Activated gamma-delta T cell treated with Interleukin-2 at 50 U/mL for 16 hours (primary cell): ENCODE measurements at regions not wholly inside any gene's neighbourhood (a gene's known extent, or its start where the extent isn't known, plus 50 kb on each side); places are given as distances from the start of the nearest gene placed in this dataset.

Experiments used
- DNase-seq: peaks from one replicate; pipeline ENCODE4 v3.0.0-alpha.2; 2020

DNA sequence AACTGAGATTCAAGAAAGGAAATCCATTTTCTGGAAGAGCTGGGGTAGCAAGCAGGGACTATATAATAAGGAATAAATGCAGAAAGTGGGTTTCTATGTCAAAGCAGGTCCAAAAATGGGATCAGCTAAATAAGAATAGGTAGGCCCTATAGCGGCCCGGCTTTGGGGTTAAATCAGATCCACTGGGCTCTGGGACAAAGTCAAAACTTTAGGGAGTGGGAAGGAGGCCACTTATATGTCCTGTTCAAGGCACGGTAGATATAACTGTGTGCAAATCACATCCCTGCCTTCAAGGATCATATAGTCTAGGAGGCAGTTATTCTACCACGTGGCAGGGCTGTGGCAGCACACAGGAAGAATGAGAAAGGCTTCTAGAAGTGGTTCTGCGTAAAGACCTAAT lies 191.4 kb upstream of the CDYL start:
- no peak for DNase-seq

DNA sequence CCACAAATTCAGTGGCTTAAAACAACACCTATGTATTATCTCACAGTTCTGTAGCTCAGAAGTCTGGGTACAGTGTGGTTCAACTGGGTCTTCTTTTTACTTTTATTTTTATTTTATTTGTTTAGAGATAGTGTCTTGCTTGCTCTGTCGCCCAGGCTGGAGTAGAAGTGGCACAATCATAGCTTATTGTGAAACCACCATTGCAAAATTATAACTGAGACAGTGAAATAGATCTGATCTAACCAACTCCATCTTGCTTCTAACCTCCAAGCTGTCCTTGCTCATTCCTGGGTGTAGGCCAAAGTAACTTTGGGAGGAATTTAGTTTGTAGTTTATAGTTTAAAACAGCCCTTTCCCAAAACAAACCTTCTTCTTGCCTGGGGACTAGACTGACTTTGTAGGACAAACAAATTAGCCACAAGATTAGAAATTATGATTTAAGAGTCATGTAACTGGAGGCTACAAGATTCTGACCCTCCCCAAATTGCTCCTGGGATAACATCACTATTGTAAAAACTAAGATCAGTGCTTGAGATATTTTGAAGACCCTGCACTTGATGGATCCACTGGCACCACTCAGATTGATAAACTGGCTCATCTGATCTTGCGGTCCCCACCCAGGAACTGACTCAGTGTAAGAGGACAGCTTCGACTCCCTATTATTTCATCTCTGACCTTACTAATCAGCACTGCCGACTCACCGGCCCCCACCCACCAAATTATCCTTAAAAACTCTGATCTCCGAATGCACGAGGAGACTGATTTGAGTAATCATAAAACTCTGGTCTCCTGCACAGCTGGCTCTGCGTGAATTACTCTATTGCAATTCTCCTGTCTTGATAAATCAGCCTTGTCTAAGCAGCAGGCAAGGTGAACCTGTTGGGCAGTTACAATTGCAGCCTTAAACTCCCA lies 193.4 kb upstream of the CDYL start:
- DNase-seq = no peak

DNA sequence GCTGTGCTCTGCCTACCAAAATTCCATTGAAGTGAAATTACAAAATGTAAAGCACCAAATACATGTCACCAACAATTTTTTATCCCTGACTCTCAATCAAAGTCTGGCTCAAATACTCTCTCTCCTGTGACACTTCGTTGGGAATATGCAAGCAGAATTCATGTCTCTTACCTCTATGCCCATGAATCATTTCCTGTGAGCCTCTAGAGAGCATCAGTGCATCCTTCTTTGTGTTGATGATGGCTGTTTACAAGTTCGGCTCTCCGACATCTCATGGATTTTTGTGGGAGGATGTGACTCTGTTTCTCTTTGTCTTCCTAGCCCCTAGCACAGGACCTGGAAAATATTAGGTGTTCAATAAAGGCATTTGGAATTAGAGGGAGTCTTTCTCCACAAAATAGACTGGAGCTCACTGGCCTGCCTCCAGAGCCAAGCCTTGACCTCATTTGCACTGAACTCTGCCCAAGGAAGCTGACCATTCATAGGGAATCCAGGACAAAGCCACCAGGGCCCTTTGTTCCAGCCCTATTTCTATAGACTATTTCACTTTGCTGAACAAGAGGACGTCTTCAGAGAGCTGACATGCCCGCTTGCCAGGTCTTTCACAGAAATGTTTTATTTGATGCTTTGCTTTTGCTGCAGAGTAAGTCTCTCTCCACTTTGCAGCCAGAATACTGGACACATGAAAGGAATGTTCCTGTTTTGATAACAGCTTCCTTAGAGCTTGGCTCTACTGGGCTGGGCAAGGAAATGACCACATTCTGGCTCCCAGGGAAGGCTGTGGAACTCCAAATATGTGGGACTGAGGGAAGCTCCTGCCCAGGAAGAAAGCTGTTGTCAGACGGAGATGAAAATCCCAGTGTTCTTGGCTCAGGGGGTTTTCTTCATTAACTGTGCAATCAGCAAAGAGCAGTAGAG lies 194.5 kb upstream of the CDYL start:
- DNase-seq = no peak

DNA sequence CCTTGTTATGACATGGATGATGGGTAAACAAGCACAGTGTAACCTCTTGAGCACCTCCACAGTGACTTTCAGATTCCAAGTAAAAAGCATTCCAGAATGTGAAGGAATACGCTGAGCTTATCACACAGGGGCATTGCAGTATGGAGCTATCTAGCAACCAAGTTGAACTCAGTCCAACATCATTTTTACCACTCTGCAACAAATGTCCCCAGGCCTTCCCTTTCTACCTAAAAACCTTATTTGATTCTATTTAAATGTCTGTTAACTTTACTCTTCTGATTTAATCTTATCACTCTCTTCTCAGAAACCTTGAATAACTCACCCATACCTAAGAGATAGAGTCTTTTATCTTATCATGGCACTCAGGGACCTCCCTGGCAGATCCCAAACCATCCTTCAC lies 195.8 kb upstream of the CDYL start:
- DNase-seq = no peak

DNA sequence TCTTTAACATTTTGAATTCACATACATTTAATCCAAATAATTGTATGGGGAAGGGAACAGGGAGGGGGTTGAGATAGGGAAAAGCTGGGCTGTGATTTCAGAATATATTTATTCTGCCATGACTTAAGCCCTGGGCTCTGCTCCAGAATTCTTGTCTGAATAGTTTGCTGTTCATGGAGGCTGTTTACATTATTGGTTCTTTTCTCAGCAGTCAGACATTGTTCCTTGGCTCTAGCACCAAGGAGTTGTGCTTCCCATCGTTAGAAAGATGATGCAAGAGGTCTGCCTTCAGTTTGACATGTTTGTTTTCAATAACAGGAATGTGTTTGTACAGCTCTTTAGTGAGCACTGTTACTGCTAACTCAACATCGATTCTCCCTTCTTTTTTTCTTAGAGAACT lies 198.8 kb upstream of the CDYL start:
- no peak for DNase-seq

DNA sequence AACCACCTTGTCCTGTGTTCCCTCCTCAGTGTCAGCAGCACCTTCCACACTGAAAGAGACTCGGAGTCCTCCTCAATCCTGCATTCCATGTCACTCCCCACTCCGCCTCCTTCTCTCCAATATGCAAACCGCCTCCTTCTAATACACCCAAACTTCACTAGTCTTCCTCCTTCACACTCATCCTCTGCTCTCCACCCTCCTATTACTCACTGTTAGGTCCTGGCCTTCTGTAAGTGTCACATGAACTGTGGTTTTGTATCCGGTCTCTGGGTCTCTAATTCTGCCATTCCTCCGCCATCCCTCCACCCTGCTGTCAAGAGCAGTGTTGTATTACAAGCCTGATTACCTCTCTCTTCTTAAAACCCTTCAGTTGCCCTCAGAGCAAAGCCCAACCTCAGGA lies 200.5 kb upstream of the CDYL start:
- DNase-seq = no peak

DNA sequence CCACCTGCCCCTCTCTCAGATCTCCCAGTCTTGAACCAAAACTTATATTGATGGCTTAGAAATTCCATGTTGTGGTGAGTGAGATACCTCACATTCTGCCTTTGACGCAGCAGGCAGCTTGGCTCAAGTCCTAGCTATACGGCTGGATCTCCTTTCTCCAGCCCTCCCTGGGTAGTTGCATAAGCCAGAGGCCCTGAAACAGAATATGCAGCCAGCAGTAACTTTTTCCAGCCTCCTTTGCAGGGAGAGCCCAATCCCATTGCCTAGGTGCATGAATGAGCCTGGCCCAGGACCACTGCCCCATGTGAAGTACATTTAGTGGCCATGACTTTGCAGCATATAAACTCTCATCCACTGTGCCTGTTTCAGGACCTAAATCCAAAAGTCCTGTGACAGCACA lies 202.2 kb upstream of the CDYL start:
- no peak for DNase-seq

DNA sequence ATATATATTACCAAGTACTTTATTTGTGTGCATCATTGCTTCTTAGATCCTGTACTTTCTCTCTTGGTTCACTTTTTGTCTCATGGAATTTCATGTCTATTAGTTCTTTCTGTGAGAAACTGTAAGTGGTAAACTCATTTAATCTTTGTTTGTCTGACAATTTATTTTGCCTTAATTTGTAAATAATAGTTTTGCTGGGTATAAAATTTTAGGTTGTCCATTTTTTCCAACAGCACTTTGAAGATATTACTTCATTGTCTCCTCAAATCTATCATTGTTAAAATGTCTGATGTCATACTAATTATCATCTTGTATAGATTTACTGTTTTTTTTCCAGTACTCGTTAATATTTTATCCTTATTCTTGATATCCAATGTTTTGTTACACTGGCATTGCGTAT lies 205.2 kb upstream of the CDYL start:
- no peak for DNase-seq

DNA sequence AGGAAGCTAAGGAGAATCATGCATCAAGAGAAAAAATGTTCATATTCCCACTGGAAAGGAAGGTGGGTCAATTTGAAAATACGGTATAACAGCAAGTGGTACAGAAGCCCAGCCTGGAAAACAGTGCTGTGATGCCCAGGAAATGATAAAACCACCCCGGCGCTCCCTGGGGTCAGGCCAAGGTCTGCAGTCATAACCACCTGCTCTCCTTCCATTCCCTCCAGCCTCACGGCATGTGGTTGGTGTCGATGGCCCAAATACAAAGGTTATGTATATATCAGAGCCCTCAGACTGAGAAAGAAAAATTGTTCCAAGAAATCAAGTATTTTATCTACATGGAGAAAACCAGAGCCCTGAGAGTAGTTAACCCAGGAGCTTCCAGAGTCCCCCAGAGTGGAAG lies 208.1 kb upstream of the CDYL start:
- DNase-seq = no peak

DNA sequence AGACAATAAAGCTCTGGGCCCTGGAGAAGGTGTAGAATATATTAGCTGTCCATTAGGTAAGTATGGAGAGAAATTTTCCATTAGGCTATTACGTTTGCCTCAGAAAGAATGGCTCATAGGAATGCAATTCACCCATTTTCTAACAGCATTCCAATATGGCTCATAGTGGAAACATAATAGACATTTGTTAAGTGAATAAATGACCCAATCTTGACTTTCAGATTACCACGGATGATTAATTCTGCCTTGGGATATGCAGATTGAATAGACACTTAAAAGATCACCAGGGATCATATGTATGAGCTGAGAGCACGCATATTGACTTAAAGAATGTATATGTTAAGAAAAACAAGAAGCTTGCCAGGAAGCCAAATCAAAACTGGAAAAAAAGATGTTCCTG lies 209.1 kb upstream of the CDYL start:
- no peak for DNase-seq

DNA sequence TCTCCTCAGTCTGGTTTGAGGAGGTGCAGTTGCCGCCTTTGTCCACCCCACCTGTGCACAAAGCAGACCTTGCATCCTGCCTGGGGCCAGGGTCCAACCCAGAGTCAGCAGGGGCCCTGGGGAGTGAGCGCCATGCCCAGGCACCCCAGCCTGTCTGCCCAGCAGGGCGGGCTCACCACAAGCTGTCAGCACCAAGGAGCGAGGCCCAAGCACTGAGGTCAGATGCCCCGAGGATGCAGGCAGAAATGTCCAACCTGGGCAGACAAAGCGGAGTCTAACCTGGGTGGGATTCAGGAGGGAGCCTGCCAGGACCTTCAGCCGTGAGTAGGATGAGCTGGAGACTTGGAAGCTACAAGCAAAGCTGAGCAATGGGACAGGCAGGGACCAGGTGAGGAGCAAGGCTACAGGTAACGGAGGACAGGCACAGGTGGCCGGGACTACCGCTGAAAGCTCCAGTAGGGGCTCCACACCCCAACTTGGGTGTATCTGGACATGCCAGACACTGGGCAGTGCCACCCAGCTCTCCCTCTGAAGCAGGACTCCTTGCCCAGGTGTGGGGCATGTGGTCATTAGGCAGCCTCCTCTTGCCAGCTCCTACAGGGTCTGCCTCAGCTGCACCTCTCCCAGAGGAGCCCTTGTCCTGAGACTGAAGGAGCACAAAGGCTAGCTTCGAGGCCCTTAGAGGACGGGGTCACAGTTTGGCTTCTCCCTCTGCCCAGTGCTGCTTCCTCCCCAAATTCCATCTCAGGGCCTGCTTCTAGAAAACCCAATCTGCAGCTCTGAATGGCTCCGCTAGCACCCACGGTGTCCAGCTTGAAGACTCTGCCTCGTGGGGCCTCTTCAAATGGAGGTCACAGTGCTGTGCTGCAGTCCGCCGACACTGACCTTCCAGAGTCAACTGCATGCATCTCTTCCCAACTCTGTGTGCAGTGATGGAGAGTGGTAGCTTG lies 210.6 kb upstream of the CDYL start:
- DNase-seq = no peak

DNA sequence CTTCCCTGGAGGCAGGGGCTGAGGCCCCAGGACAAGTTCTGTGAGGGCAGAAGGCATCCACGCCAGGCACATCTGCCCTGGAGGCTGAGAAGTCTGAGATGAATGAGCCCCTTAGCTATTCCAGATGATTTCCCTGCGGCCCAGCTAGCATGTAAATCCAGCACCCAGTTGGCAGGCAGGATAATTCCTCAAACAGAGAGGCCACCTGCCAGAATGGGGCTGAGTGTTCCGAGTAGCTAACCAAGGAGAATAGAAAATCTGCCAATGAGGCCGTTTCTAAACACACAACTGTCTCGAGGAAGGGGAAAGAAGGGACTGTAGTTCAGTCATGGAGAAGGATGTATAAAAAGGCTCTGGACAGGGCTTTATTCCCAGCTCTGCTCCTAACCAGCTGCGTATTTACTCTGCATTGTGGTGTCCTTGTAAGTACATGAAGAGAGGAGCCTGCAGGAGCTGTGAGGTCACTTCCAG lies 211.4 kb upstream of the CDYL start:
- DNase-seq = no peak

DNA sequence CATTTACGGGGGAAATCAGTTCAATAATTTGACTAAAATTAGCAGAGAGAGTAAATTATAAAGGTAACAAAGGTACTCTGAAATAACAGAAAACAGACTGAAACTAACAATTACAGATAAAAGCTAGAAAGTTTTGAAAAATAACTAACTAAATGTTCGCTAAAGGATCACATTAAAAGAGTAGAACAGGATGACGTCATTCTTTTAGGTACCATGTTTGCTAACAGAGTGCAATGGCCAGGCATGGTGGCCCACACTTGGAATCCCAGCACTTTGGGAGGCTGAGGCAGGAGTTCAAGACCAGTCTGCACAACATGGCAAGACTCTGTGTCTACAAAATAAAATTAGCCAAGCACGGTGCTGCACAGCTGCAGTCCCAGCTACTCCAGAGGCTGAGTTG lies 212.3 kb upstream of the CDYL start:
- no peak for DNase-seq

DNA sequence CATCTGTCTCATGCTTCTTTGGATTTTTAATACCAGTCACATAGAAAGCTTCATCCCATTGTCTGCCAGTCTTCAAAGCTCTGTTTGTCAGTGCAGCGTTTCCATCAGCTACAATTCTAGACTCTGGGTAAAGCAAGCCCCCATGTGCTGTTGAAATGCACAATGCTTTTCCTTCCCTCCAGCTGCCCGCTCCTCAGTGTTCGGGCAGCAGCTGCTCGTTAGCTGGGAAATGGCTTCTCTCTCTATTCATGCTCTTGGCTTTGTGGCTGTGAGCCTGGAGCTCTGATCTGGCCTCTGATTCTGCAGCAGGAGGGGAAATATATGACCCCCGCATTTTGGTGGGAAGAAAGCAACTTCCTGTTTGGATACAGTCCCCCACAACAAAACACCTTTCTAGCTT lies 213.0 kb upstream of the CDYL start:
- DNase-seq = no peak

DNA sequence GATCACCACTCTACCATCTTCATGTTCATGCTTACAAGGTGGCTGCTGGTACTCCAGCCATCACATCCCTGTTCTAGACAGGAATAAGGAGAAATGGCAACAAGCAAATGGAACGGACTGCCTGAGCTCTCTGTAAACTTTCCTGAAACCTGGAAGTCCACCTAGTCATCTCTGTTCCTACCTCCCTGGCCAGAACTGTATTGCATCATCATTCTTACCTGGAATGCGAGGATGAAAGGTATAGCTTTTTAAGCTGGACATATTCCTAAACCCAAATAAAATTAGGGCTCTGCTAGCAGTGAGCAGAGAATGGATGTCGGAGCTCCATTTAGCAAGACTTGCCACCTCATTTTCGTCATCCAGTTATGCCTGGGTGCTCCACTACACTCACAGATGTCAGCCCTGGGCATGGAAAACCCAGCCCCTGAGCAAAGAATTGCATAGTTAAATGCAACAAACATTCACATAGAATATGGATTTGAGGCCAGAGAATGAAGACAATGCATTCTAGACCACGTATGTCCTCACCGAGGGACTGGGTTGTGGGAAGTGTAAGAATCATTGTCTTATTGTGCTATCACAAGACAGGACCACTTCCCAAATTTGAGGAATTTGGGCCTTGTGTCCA lies 214.3 kb upstream of the CDYL start:
- DNase-seq = no peak

DNA sequence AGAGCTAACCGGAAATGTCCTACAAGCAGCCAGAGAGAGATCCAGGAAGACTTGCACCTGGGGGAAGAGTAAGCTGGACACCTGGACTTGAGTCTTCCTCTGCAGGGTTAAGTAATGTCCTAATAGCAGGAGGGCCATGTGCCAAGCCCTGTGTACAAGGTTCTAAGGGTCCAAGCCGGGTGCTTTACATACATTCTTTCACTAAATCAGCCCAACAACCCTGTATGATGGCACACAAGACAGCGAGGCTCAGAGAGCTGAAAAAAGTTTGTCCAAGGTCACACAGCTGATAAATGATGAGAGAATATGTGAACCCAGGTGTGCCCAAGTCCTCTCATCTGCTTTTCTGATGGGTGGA lies 215.1 kb upstream of the CDYL start:
- DNase-seq = no peak

DNA sequence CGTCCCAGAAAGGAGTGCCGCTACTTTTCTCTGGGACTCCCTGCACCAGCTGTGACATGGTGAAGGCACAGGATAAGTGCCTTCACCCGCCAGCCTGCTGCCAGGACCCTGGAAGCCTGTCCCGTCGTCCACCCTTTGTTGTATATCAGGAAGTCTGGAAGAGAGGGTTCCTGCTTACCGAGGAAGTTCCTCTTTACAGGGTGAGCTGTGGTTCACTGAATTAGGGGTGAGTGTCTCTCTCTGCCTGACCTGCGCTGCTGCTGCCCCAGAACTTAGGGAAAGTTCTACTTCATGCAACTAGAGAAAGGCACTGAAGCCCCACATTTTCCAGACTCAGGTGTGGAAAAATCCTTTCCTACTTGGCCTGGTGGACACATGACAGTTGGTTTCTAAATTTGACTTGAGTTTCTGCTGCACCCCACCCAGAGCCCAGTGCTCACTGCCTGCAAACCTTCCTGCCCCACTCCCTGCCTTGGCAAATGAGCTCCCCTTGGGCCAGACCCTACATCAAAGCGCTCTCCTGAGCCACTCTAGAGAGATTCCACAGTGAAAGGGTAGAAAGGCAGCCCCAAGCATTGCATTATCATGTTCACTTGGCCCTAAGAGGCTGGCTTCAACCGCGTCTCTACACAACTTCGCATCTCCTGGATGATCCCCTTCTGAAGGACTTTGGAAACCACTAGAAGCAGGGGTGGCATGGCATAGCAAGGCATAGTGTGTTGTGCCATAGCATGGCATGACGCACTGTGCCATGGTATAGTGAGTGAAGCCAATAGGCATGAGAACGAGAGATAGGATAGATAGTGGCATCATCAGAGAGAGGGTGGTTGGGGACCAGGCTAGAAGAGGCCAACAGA lies 215.8 kb upstream of the CDYL start:
- DNase-seq = no peak

DNA sequence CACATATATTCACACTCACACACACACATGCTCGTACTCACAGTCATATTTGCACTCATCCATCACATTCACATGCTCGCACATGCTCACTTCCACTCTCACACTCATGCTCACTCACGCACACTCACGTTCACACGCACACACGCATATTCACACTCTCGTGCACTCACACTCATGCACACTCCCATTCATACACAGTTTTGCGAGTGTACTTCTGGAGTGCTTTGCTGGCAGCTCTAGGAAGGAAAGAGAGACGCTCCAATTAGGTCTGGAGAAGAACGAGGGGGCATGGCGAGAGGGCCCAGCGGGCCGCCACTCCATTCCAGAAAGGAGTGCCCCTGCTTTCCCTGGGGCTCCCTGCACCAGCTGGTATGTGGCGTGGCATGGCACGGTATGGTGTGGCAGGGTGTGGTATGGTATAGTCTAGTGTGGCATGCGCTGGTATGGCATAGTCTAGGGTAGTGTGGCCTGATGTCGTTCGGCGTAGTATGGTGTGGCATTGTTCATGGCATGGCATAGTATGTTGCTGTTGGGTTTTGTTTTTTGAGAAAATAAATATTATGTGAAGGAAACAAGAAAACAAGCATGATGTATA lies 216.8 kb upstream of the CDYL start:
- no peak for DNase-seq

DNA sequence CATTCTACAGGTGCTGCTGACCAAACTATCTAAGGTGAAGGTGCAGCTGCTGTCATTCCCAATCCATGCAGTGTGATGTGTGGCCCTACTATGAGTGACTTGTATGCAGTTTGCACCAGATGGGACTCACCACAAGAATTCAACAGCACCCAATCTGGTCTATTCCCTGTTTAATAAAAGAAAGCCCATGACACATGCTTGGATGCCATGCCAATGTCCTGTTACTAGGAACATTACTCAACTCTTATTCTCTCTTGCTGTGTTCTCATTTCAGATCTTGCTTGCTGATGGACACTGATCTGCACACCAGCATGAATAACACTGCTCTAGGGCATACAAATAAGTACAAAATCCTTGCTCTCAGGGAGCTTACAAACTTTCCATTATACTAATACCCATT lies 221.6 kb upstream of the CDYL start:
- DNase-seq = no peak

DNA sequence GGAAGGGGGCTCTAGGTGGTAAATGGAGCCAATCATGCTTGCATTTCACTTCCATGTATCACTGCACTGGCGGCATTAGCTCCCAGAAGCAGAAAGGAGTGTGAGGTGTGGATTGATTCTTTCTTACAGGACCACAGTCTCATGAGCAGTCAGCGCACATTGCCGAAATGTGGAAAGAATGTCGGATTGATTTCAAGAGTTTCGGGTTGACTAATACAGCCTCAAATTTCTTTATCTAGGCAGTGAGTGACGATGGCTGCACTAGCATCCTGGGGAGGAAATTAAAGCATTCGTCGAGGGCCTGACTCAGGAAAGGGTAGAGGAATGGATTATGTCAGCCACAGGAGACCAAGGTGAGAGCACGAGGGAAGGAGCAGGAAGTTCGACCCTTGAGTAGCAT lies 222.8 kb upstream of the CDYL start:
- no peak for DNase-seq

DNA sequence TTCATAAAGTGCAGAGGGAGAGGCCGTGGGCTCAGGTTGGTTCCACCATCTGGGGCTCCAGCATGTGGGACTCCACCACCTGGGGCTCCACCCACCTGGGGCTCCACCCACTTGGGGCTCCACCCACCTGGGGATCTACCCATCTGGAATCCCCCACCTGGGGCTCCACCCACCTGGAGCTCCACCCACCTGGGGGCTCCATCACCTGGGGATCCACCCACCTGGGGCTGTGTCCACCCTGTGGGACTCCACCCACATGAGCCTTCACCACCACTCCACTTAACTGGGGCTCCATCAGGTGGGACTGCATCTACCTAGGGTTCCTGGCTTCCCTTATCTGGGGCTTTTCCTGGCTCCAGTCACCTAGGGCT lies 226.0 kb upstream of the CDYL start:
- DNase-seq = no peak
